MM.1S (cell line): ENCODE measurements at regions not wholly inside any gene's neighbourhood (a gene's known extent, or its start where the extent isn't known, plus 50 kb on each side); places are given as distances from the start of the nearest gene placed in this dataset.
"Not testable (repeated sequence)": the region's sequence is repeated elsewhere in the genome, so short reads cannot be mapped to it uniquely, and the experiment has no call there.

Experiments
- DNase-seq: peaks from one replicate; pipeline ENCODE4 v3.0.0-alpha.2; 2015
- H2AFZ ChIP-seq: fragments of 300-600 bp; sonication (generic); 2 replicates; pipeline ENCODE4 v1.6.0; 2016; ENCODE audit warnings: antibody characterized with exemption, low read length
- H3F3A ChIP-seq: fragments of 300-600 bp; sonication (generic); 2 replicates; pipeline ENCODE4 v1.6.1; 2016; ENCODE audit warnings: mild to moderate bottlenecking, antibody characterized with exemption, low read length, moderate library complexity, mixed read lengths; ENCODE audit not compliant: insufficient read depth
- H3K27ac ChIP-seq: fragments of 300-600 bp; sonication (generic); 2 replicates; pipeline ENCODE4 v1.5.1; 2016; ENCODE audit warnings: mild to moderate bottlenecking, low read length
- H3K27me3 ChIP-seq: fragments of 300-600 bp; sonication (generic); replicated peaks from 2 replicates; pipeline ENCODE4 v1.6.0; 2016; ENCODE audit warnings: low read length; ENCODE audit not compliant: insufficient read depth
- H3K36me3 ChIP-seq: fragments of 300-600 bp; sonication (generic); replicated peaks from 2 replicates; pipeline ENCODE4 v1.6.1; 2016; ENCODE audit warnings: mild to moderate bottlenecking, low read length, mixed read lengths; ENCODE audit not compliant: insufficient read depth
- H3K4me1 ChIP-seq: fragments of 300-600 bp; sonication (generic); 2 replicates; pipeline ENCODE4 v1.6.1; 2016; ENCODE audit warnings: low read length, mixed read lengths
- H3K4me2 ChIP-seq: fragments of 300-600 bp; sonication (generic); 2 replicates; pipeline ENCODE4 v1.6.0; 2016; ENCODE audit warnings: low read depth, low read length
- H3K4me3 ChIP-seq: fragments of 300-600 bp; sonication (generic); 2 replicates; pipeline ENCODE4 v1.5.1; 2016; ENCODE audit warnings: low read length, mixed read lengths
- H3K79me2 ChIP-seq: fragments of 300-600 bp; sonication (generic); 2 replicates; pipeline ENCODE4 v1.6.1; 2016; ENCODE audit warnings: mixed run types, low read length, mixed read lengths
- H3K9ac ChIP-seq: fragments of 300-600 bp; sonication (generic); 2 replicates; pipeline ENCODE4 v1.6.1; 2016; ENCODE audit warnings: low read length, mixed read lengths
- H3K9me2 ChIP-seq: fragments of 300-600 bp; sonication (generic); replicated peaks from 2 replicates; pipeline ENCODE4 v1.6.1; 2016; ENCODE audit warnings: mild to moderate bottlenecking, low read length, mixed read lengths; ENCODE audit not compliant: insufficient read depth
- H3K9me3 ChIP-seq: fragments of 300-600 bp; sonication (generic); replicated peaks from 2 replicates; pipeline ENCODE4 v1.6.1; 2016; ENCODE audit warnings: mild to moderate bottlenecking, low read length, mixed read lengths; ENCODE audit not compliant: insufficient read depth
- H4K20me1 ChIP-seq: fragments of 300-600 bp; sonication (generic); 2 replicates; pipeline ENCODE4 v1.6.1; 2016; ENCODE audit warnings: mild to moderate bottlenecking, low read length, moderate library complexity, mixed read lengths; ENCODE audit not compliant: insufficient read depth
- CTCF ChIP-seq: fragments of 300-600 bp; sonication (generic); IDR thresholded peaks from 2 replicates; pipeline ENCODE4 v1.5.1; 2016; ENCODE audit warnings: antibody characterized with exemption, low read length, mixed read lengths
- EZH2 ChIP-seq: fragments of 300-600 bp; sonication (generic); optimal IDR thresholded peaks from 2 replicates; pipeline ENCODE3; 2017; ENCODE audit warnings: low read depth, mild to moderate bottlenecking, antibody characterized with exemption, low read length, mixed read lengths
- EZH2phosphoT487 ChIP-seq: fragments of 300-600 bp; sonication (generic); IDR thresholded peaks from 2 replicates; pipeline ENCODE4 v1.6.1; 2018; ENCODE audit warnings: antibody characterized with exemption, low read length

- no peaks in the 10 kb centered on the region for H3F3A ChIP-seq
- no peaks in the 10 kb centered on the region for H3K4me1 ChIP-seq
- no peaks in the 10 kb centered on the region for H3K27me3 ChIP-seq
Observed at GRCh38 chr4:20159516-20159915, 92.2 kb upstream of the SLIT2 start.

GRCh38 chr4:20158195-20158594 is 93.5 kb upstream of the SLIT2 start:
- Histone ChIP-seq H3K79me2 (no peaks in the 10 kb centered on the region), H2AFZ (no peak overlapping the region), H3K27ac (no peak overlapping the region), H3F3A (no peaks in the 10 kb centered on the region), H3K4me3 (no peak overlapping the region), H3K9ac (no peak overlapping the region), H4K20me1 (no peaks in the 10 kb centered on the region), H3K9me2 (no peaks in the 10 kb centered on the region), H3K4me2 (no peak overlapping the region), H3K9me3 (no peaks in the 10 kb centered on the region), H3K27me3 (no peaks in the 10 kb centered on the region), H3K36me3 (no peaks in the 10 kb centered on the region), H3K4me1 (no peaks in the 10 kb centered on the region)
- TF ChIP-seq EZH2phosphoT487 = no peak
- TF ChIP-seq CTCF = no peak
- no peak for TF ChIP-seq EZH2
- DNase-seq = no peak

More at GRCh38 chr4:20159516-20159915, 92.2 kb upstream of the SLIT2 start:
- H3K79me2 ChIP-seq = no peaks in the 10 kb centered on the region
- H3K9me2 ChIP-seq = no peaks in the 10 kb centered on the region
- H3K9me3 ChIP-seq = no peaks in the 10 kb centered on the region
- H4K20me1 ChIP-seq = no peaks in the 10 kb centered on the region
- no peak overlapping the region for H3K4me2 ChIP-seq
- DNase-seq = no peak
- no peak overlapping the region for H3K27ac ChIP-seq
- no peak for TF ChIP-seq CTCF
- no peak for TF ChIP-seq EZH2phosphoT487
- no peak for TF ChIP-seq EZH2
- H2AFZ ChIP-seq = no peak overlapping the region
- H3K36me3 ChIP-seq = no peaks in the 10 kb centered on the region
- H3K4me3 ChIP-seq = no peak overlapping the region
- no peak overlapping the region for H3K9ac ChIP-seq

- Histone ChIP-seq H3K4me2 (no peak overlapping the region), H2AFZ (no peak overlapping the region), H3K9me3 (no peaks in the 10 kb centered on the region), H3F3A (no peaks in the 10 kb centered on the region), H3K4me3 (no peak overlapping the region), H3K27me3 (no peaks in the 10 kb centered on the region), H3K36me3 (no peaks in the 10 kb centered on the region), H3K4me1 (no peaks in the 10 kb centered on the region), H3K9me2 (no peaks in the 10 kb centered on the region), H3K79me2 (no peaks in the 10 kb centered on the region), H4K20me1 (no peaks in the 10 kb centered on the region), H3K9ac (no peak overlapping the region), H3K27ac (no peak overlapping the region)
- no peak for DNase-seq
- no peak for TF ChIP-seq EZH2
- TF ChIP-seq CTCF = no peak
- no peak for TF ChIP-seq EZH2phosphoT487
Observed at GRCh38 chr4:20151436-20151835, 100.3 kb upstream of the SLIT2 start.

GRCh38 chr4:20149143-20149542 is 102.6 kb upstream of the SLIT2 start:
- DNase-seq, H3K27me3 ChIP-seq: not testable (repeated sequence)

More at GRCh38 chr4:20149143-20149542, 102.6 kb upstream of the SLIT2 start:
- H3K4me1 ChIP-seq, H3K4me3 ChIP-seq, H4K20me1 ChIP-seq, H3K27ac ChIP-seq, H2AFZ ChIP-seq, H3K4me2 ChIP-seq, H3K36me3 ChIP-seq, H3K79me2 ChIP-seq, H3K9me2 ChIP-seq, H3K9ac ChIP-seq, H3K9me3 ChIP-seq, H3F3A ChIP-seq: not testable (repeated sequence)
